Suppressor macrophage treated with lipopolysaccharide for 1 hour (primary cell): ENCODE measurements at regions not wholly inside any gene's neighbourhood (a gene's known extent, or its start where the extent isn't known, plus 50 kb on each side); places are given as distances from the start of the nearest gene placed in this dataset.
"Not testable (repeated sequence)": the region's sequence is repeated elsewhere in the genome, so short reads cannot be mapped to it uniquely, and the experiment has no call there.

ENCODE experiments used
- DNase-seq, 3 donors: peaks; one replicate each; pipeline ENCODE4 v3.0.0-alpha.2; 2020 to 2022

- no peak for DNase-seq
These were observed 868.9 kb upstream of the AUTS2 start for GRCh38 chr7:68729371-68729770.

GRCh38 chr7:68730194-68730593 is 868.1 kb upstream of the AUTS2 start:
- no peak for DNase-seq

GRCh38 chr7:68730964-68731363 is 867.3 kb upstream of the AUTS2 start:
- DNase-seq, result no peak

GRCh38 chr7:68733219-68734153 is 864.8 kb upstream of the AUTS2 start:
- DNase-seq, result no peak

- DNase-seq, result no peak
These were observed 863.8 kb upstream of the AUTS2 start for GRCh38 chr7:68734431-68734830.

- no peak for DNase-seq
These were observed 859.0 kb upstream of the AUTS2 start for GRCh38 chr7:68739306-68739705.

GRCh38 chr7:68744036-68744435 is 854.2 kb upstream of the AUTS2 start:
- no peak for DNase-seq

- no peak for DNase-seq
These were observed 849.1 kb upstream of the AUTS2 start for GRCh38 chr7:68748934-68749900.

- no peak for DNase-seq
These were observed 845.6 kb upstream of the AUTS2 start for GRCh38 chr7:68752485-68753178.

- DNase-seq, result no peak
These were observed 843.9 kb upstream of the AUTS2 start for GRCh38 chr7:68754414-68754813.

GRCh38 chr7:68756986-68757495 is 841.2 kb upstream of the AUTS2 start:
- no peak for DNase-seq

GRCh38 chr7:68760556-68760955 is 837.7 kb upstream of the AUTS2 start:
- DNase-seq, result no peak

- no peak for DNase-seq
These were observed 830.8 kb upstream of the AUTS2 start for GRCh38 chr7:68767462-68767861.

GRCh38 chr7:68770649-68771048 is 827.6 kb upstream of the AUTS2 start:
- no peak for DNase-seq

- DNase-seq, result no peak
These were observed 821.9 kb upstream of the AUTS2 start for GRCh38 chr7:68776326-68776725.

- no peak for DNase-seq
These were observed 814.6 kb upstream of the AUTS2 start for GRCh38 chr7:68783684-68784083.

GRCh38 chr7:68785036-68785435 is 813.2 kb upstream of the AUTS2 start:
- DNase-seq, result no peak

GRCh38 chr7:68787566-68787965 is 810.7 kb upstream of the AUTS2 start:
- no peak for DNase-seq

GRCh38 chr7:68788529-68788928 is 809.7 kb upstream of the AUTS2 start:
- DNase-seq, result not testable (repeated sequence)

- DNase-seq, result no peak
These were observed 808.7 kb upstream of the AUTS2 start for GRCh38 chr7:68789597-68789996.

- DNase-seq, result no peak
These were observed 805.9 kb upstream of the AUTS2 start for GRCh38 chr7:68792351-68792750.

- DNase-seq, result no peak
These were observed 804.8 kb upstream of the AUTS2 start for GRCh38 chr7:68793513-68793912.

GRCh38 chr7:68800316-68800715 is 798.0 kb upstream of the AUTS2 start:
- no peak for DNase-seq
